ENCODE measurements at regions not wholly inside any gene's neighbourhood (a gene's known extent, or its start where the extent isn't known, plus 50 kb on each side); places are given as distances from the start of the nearest gene placed in this dataset.

- no peak overlapping the region for H3K27ac Mint-ChIP-seq
- no peaks in the 10 kb centered on the region for H3K4me1 Mint-ChIP-seq (ENCODE audit: low read depth)
- no peak for ATAC-seq (ENCODE audit: poor library complexity)
- TF ChIP-seq CTCF (IDR thresholded peaks at IDR 0.05), result no peak
- Histone ChIP-seq H3K4me3 (ENCODE audit: low read length) (no peak overlapping the region), H3K4me1 (ENCODE audit: insufficient read depth, low read length) (no peaks in the 10 kb centered on the region), H3K27ac (ENCODE audit: low read depth in 1 of 2, low read length in 2 of 2) (no peak overlapping the region), H3K36me3 (ENCODE audit: insufficient read depth, low read length) (no peaks in the 10 kb centered on the region), H3K27me3 (ENCODE audit: control insufficient read depth in 1 of 2, insufficient read depth in 2 of 2, low read length in 2 of 2) (no peaks in the 10 kb centered on the region), H3K9me3 (ENCODE audit: control insufficient read depth in 1 of 2, insufficient read depth in 1 of 2, low read length in 2 of 2) (no peaks in the 10 kb centered on the region)
- POLR2A ChIA-PET, result no interaction called here
- H3K27me3 Mint-ChIP-seq, result no peaks in the 10 kb centered on the region
- H3K4me3 Mint-ChIP-seq, result no peak overlapping the region
- no peak for DNase-seq
- peaks cover 9% of the 10 kb centered on the region for H3K9me3 Mint-ChIP-seq
- intact Hi-C loops (cut with DNase I, micrococcal nuclease), result no loop called here
- CTCF ChIA-PET, result no interaction called here
- no peaks in the 10 kb centered on the region for H3K36me3 Mint-ChIP-seq (ENCODE audit: low read depth)
Measured at GRCh38 chr2:82268446-82268845, 1963.9 kb upstream of the LRRTM1 start.

GRCh38 chr2:82260521-82260920, 1956.0 kb upstream of the LRRTM1 start:
- H3K4me3 Mint-ChIP-seq, result no peak overlapping the region
- no peaks in the 10 kb centered on the region for H3K4me1 Mint-ChIP-seq (ENCODE audit: low read depth)
- ChIA-PET POLR2A (no interaction called here), CTCF (no interaction called here)
- intact Hi-C loops (cut with DNase I, micrococcal nuclease), result no loop called here
- H3K27ac ChIP-seq (ENCODE audit: low read depth in 1 of 2, low read length in 2 of 2), result no peak overlapping the region
- H3K36me3 Mint-ChIP-seq (ENCODE audit: low read depth), result no peaks in the 10 kb centered on the region
- H3K9me3 Mint-ChIP-seq, result peaks cover 16% of the 10 kb centered on the region
- no peak for DNase-seq
- no peak overlapping the region for H3K4me3 ChIP-seq (ENCODE audit: low read length)
- H3K36me3 ChIP-seq (ENCODE audit: insufficient read depth, low read length), result no peaks in the 10 kb centered on the region
- TF ChIP-seq CTCF (IDR thresholded peaks at IDR 0.05), result no peak
- no peaks in the 10 kb centered on the region for H3K27me3 ChIP-seq (ENCODE audit: control insufficient read depth in 1 of 2, insufficient read depth in 2 of 2, low read length in 2 of 2)
- H3K4me1 ChIP-seq (ENCODE audit: insufficient read depth, low read length), result no peaks in the 10 kb centered on the region
- H3K9me3 ChIP-seq (ENCODE audit: control insufficient read depth in 1 of 2, insufficient read depth in 1 of 2, low read length in 2 of 2), result peaks cover 7 to 24% of the 10 kb centered on the region in 2 experiments
- ATAC-seq (ENCODE audit: poor library complexity), result no peak
- H3K27ac Mint-ChIP-seq, result no peak overlapping the region
- no peaks in the 10 kb centered on the region for H3K27me3 Mint-ChIP-seq

GRCh38 chr2:82259551-82259950, 1955.0 kb upstream of the LRRTM1 start:
- peaks cover 7 to 24% of the 10 kb centered on the region in 2 experiments for H3K9me3 ChIP-seq (ENCODE audit: control insufficient read depth in 1 of 2, insufficient read depth in 1 of 2, low read length in 2 of 2)

More at GRCh38 chr2:82259551-82259950, 1955.0 kb upstream of the LRRTM1 start:
- Histone ChIP-seq H3K36me3 (ENCODE audit: insufficient read depth, low read length) (no peaks in the 10 kb centered on the region), H3K4me1 (ENCODE audit: insufficient read depth, low read length) (no peaks in the 10 kb centered on the region), H3K4me3 (ENCODE audit: low read length) (no peak overlapping the region), H3K27me3 (ENCODE audit: control insufficient read depth in 1 of 2, insufficient read depth in 2 of 2, low read length in 2 of 2) (no peaks in the 10 kb centered on the region), H3K27ac (ENCODE audit: low read depth in 1 of 2, low read length in 2 of 2) (no peak overlapping the region)
- H3K27me3 Mint-ChIP-seq, result no peaks in the 10 kb centered on the region
- no peak for ATAC-seq (ENCODE audit: poor library complexity)
- TF ChIP-seq CTCF (IDR thresholded peaks at IDR 0.05), result no peak
- H3K9me3 Mint-ChIP-seq, result peaks cover 16% of the 10 kb centered on the region
- no peak for DNase-seq
- no peak overlapping the region for H3K4me3 Mint-ChIP-seq
- H3K27ac Mint-ChIP-seq, result no peak overlapping the region
- intact Hi-C loops (cut with DNase I, micrococcal nuclease), result no loop called here
- no peaks in the 10 kb centered on the region for H3K36me3 Mint-ChIP-seq (ENCODE audit: low read depth)
- no peaks in the 10 kb centered on the region for H3K4me1 Mint-ChIP-seq (ENCODE audit: low read depth)
- ChIA-PET CTCF (no interaction called here), POLR2A (no interaction called here)
